Brain pericyte (primary cell): ENCODE measurements at regions not wholly inside any gene's neighbourhood (a gene's known extent, or its start where the extent isn't known, plus 50 kb on each side); places are given as distances from the start of the nearest gene placed in this dataset.

ENCODE experiments used
- DNase-seq: peaks from one replicate; pipeline ENCODE4 v3.0.0-alpha.2; 2012; ENCODE audit warnings: low read depth, low spot score

DNA sequence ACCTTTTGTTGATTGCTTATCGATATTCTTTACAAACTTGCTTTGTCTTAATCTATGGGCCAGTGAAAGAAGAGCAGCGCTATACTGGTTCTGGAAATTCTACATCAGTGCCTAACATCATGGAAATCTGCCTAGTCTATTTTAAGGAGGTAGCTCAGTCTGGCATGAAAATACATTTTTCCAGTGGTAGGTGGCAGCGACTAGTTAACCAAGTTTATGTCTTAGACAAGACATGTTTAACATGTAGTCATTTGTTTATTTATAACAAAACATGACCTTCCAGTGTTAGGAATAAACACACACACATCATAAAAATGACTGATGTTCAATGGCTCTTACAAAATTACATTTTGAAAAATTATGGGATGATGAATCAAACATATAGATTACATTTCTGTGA is 336.0 kb upstream of the SOX5 start:
- DNase-seq, result no peak

GRCh38 chr12:24281341-24281740 is 331.9 kb upstream of the SOX5 start:
- DNase-seq, result no peak

DNA sequence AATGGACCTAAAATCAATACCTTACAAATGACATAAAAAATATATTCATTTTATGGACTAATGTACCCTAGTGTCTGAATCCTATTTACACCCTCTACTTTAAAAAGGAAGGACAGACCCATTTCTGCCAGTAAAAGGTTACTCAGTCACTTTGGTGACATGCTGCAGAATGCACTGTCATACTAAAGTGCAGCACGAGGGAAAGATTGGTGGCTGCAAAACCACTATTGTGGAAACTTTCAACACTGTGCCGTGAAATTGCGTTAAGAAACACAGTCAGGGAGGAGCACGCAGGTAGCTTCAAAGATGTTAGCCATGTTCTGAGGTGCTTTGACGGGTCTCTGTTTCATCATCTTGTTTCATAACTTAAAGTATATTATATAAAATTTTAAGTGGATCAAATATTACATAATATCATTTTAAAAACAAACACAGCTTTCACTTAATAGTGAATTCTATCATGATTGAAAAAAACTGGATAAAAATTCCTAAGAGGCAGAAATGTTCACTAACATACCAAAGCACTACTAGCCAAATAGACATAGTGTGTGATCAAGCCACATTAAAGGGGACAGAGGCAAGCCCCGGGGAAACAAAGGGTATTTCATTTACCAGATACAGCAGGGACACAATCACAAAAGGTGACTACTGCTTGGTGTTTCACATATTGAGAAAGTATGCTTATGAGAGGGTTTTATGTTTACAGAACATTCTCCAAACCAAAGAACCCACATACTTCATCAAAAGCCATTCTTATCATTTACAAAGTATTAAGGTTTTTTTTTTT is 330.8 kb upstream of the SOX5 start:
- no peak for DNase-seq

GRCh38 chr12:24278832-24279231 is 329.4 kb upstream of the SOX5 start:
- no peak for DNase-seq

GRCh38 chr12:24270965-24271364 is 321.5 kb upstream of the SOX5 start:
- DNase-seq, result no peak

DNA sequence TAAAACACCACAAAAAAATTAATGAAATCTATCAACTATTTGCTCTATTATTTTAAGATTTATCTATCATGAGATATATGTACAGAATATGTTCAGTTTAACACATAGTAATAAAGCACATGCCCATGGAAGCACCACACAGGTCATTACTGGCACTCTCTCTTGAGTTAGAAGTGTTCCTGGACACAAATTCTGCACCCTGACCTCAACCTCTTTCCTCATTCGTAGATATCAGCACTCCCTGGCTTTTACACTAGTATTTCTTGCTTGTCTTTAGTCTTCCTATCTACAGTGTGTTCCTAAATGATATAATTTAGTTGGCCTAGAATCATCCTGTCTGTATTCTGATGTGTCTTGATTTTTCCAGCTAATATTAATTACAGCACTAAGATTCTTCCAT is 321.0 kb upstream of the SOX5 start:
- DNase-seq, result no peak

DNA sequence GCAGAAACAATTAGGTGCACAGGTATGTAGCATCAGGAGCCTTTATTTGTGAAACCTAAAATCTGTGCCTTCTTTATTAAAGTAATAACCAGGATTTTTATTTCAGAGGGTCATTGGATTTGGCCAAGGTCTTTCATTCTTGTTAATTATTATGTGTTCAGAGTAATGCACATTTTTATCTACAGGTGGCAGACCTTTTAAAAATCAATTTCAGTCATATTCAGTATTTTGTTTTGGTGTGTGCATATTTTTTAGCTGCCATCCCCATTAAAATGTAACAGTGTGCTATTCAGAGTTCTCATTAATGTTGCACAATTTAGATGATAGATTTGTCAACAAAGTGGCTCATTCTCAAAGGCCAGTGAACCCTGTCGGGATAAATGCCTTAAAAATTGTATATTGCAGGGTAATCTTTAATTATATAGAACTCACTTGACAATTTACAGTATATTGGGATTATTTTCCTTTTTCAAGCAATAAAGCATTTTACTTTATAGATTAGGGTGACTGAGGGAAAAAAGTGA is 319.3 kb upstream of the SOX5 start:
- no peak for DNase-seq

DNA sequence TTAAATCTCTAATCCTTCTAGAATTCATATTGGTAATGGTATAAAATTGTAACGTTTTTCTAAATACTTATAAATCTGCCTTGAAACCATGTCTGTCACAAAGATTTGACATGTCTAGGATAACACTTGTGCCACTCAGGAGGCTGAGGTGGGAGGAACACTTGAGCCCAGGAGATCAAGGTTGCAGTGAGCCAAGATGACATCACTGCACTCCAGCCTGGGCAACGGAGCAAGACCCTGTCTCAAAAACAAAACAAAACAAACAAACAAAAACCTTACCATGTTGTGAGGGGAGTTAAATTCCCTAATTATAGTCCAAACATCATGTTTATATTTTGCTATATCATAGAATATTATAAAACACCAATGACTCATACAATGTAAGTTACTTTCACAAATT is 317.5 kb upstream of the SOX5 start:
- no peak for DNase-seq

DNA sequence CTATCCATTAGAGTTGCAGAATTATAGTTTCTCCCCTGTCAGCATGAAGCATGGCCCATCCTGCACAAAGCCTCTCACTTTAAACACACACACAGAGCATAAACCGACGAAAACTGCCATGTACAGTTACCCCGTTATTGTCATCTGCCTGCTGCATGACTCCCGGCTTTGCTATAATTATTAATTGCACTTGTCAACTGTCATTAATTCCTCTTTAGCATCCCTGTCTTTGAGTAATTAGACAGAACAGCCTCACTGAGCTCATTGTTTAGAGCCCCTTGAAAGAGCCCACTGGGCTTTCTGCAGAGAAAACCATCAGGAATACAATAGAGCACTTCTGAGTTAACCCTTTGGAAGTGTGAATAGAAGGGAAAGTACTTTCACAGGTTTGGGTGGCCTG is 307.2 kb upstream of the SOX5 start:
- no peak for DNase-seq

- no peak for DNase-seq
Measured at GRCh38 chr12:24255920-24256665, 306.6 kb upstream of the SOX5 start.

- no peak for DNase-seq
Measured at GRCh38 chr12:24252602-24253001, 303.1 kb upstream of the SOX5 start.

GRCh38 chr12:24246934-24247333 is 297.5 kb upstream of the SOX5 start:
- DNase-seq, result no peak

GRCh38 chr12:24246376-24246775 is 296.9 kb upstream of the SOX5 start:
- DNase-seq, result no peak

- no peak for DNase-seq
Measured at GRCh38 chr12:24244801-24245200, 295.3 kb upstream of the SOX5 start.

DNA sequence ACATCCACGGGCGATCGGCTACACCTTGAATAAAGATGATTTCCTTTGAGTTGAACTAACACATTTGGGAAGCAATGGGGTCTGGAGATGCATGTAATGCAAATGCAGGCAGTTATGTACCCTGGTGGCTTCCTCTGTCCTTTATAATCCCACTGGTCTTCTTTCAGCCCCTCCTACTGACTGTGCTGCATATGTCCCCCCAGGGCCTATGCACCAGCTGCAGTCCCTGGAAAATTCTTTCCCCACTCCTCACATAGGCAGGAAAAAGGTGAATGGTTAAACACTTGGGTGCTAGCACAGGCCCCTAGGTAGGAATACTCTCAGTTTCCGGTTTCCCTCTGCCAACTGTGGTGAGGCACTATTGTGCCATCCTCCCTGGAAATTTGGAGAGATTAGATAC is 294.8 kb upstream of the SOX5 start:
- no peak for DNase-seq

DNA sequence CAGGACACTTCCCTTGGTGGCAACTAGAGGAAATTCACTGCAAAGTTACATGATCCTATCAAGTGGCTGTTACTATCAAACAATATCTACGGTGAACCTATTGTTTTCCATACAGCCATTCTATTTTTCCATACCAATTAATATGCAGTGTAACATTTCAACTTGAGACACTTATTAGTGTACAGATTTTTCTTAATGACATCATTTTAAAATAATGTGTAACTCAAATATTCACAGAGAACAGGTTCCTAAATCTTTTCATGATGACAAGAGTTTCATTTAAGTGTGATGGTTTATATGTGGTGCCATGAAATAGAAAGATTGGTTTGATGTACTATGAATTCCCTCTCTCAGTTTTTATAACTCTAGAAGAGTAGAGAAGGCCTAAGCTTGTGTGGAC is 291.2 kb upstream of the SOX5 start:
- no peak for DNase-seq

DNA sequence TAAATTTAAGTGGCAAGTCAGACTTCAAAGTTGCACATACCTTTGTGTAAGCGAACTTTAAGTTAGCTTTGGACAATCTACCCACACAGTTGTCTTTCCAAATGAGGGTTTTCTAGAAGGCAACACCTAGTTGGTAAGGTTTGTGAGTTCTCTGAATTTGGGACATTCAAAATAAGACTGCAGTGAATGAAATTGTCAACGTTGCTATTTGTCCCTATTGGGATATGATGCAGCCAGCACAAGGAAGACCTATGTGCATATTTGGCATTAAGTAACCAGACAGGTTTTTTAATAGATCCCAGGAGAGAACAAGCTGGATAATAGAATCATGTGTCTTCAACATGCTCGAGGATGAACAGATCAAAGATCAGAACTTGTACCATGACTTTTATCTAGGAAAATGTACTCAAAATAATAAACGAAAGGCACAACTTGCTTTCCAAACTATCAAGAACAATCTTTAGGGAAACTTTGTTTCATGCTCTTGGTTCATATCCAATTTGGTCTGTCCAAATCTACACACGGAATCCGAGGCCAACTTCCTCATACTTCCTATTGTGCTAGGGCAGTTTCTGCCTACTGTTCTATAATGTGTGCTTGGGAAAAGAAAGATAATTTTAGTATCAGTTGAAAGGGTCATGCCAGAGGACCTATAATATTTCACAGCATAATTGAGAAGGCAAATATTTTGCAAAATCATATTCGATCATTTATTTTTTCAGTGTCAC is 284.2 kb upstream of the SOX5 start:
- no peak for DNase-seq

DNA sequence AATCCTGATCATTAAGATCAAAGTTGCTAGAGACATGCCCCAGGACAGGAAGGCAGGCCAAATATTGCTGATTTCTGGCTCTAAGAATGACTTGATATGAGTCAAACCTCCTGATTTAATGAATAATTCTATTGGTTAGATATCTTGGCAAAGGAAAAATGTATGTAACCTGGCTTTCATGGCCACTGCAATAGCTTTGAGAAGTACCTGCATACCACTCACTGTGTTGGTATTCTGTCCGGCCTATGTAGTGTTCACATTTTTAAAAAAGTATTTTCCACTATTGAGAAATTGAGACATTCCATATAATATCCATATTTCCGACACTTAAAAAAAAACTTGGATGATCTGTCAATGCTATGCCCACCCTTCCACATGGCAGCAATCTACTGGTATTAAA is 283.1 kb upstream of the SOX5 start:
- DNase-seq, result no peak

DNA sequence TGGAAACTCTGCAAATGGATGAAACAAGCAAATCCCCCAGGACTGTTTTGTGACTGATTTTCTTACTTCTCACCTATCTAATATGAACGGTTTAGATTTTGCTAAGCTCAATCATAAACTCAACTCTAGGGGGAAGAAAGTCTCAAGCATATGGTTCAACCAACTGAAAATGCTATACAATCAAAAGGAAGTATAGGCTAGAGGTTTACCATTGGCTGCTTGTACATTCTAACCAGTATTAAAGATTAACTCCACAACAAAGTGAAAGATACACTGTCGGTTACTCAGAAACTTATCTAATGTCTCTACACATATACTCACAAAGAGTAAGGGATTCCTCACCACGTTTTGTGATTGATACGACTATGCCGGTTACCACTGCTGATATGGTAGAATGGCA is 281.8 kb upstream of the SOX5 start:
- DNase-seq, result no peak

GRCh38 chr12:24230061-24230701 is 280.7 kb upstream of the SOX5 start:
- no peak for DNase-seq

GRCh38 chr12:24229031-24229700 is 279.7 kb upstream of the SOX5 start:
- no peak for DNase-seq
